A549 (cell line): ENCODE measurements at regions not wholly inside any gene's neighbourhood (a gene's known extent, or its start where the extent isn't known, plus 50 kb on each side); places are given as distances from the start of the nearest gene placed in this dataset.

Experiments
- CBX8 ChIP-seq: fragments of 200-600 bp; sonication (generic); IDR thresholded peaks from 2 replicates; pipeline ENCODE4 v1.6.1; 2016
- CHD2 ChIP-seq: fragments of 150-350 bp; IDR thresholded peaks from 2 replicates; pipeline ENCODE4 v1.6.1; 2014; ENCODE audit warnings: low read length; ENCODE audit not compliant: partially characterized antibody
- JUNB ChIP-seq: fragments of >200 bp; sonication (Bioruptor Twin); formaldehyde crosslinking; IDR thresholded peaks from 2 replicates; pipeline ENCODE4 v1.6.1; 2016
- KDM5A ChIP-seq: fragments of 200-600 bp; sonication (generic); IDR thresholded peaks from 2 replicates; pipeline ENCODE4 v1.6.1; 2016; ENCODE audit warnings: antibody characterized with exemption, mild to moderate bottlenecking
- MYC ChIP-seq: IDR thresholded peaks from 2 replicates; pipeline ENCODE4 v1.6.1; 2012; ENCODE audit warnings: mild to moderate bottlenecking, inconsistent platforms, low read length, improper control_type of control experiment, borderline replicate concordance
- NFE2L2 ChIP-seq: fragments of 150-350 bp; conservative IDR thresholded peaks from 2 replicates; pipeline ENCODE4 v1.6.1; 2014; ENCODE audit warnings: low read length
- PHF8 ChIP-seq: fragments of 200-600 bp; sonication (generic); IDR thresholded peaks from 2 replicates; pipeline ENCODE4 v1.6.1; 2016; ENCODE audit warnings: low read depth, mild to moderate bottlenecking, antibody characterized with exemption, moderate library complexity, borderline replicate concordance
- RAD21 ChIP-seq, 2 experiments: fragments of >200 bp in 1 of 2; sonication (Bioruptor Twin) in 1 of 2; formaldehyde crosslinking in 1 of 2; IDR thresholded peaks in 1 of 2; conservative IDR thresholded peaks in 1 of 2; 2 replicates in 1 of 2; 3 replicates in 1 of 2; pipeline ENCODE4 v1.6.1; 2012 to 2018; ENCODE audit warnings: inconsistent platforms in 1 of 2
- RCOR1 ChIP-seq: fragments of 150-350 bp; IDR thresholded peaks from 2 replicates; pipeline ENCODE4 v1.6.1; 2014; ENCODE audit warnings: antibody characterized with exemption, low read length, low read depth
- REST ChIP-seq: fragments of 200-600 bp; sonication (generic); IDR thresholded peaks from 2 replicates; pipeline ENCODE4 v1.6.1; 2016; ENCODE audit warnings: antibody characterized with exemption, mild to moderate bottlenecking, moderate library complexity
- SMC3 ChIP-seq: fragments of >200 bp; sonication (Bioruptor Twin); formaldehyde crosslinking; IDR thresholded peaks from 3 replicates; pipeline ENCODE4 v1.6.1; 2018; ENCODE audit warnings: inconsistent platforms
- ZFP36 ChIP-seq: fragments of 450-650 bp; IDR thresholded peaks from 2 replicates; pipeline ENCODE4 v1.6.1; 2014; ENCODE audit warnings: borderline replicate concordance; ENCODE audit not compliant: partially characterized antibody
- TF ChIP-seq, protein P1 (sequence below): fragments of >200 bp; sonication (Bioruptor Twin); formaldehyde crosslinking; IDR thresholded peaks from 3 replicates; pipeline ENCODE4 v1.5.1; 2016

DNA sequence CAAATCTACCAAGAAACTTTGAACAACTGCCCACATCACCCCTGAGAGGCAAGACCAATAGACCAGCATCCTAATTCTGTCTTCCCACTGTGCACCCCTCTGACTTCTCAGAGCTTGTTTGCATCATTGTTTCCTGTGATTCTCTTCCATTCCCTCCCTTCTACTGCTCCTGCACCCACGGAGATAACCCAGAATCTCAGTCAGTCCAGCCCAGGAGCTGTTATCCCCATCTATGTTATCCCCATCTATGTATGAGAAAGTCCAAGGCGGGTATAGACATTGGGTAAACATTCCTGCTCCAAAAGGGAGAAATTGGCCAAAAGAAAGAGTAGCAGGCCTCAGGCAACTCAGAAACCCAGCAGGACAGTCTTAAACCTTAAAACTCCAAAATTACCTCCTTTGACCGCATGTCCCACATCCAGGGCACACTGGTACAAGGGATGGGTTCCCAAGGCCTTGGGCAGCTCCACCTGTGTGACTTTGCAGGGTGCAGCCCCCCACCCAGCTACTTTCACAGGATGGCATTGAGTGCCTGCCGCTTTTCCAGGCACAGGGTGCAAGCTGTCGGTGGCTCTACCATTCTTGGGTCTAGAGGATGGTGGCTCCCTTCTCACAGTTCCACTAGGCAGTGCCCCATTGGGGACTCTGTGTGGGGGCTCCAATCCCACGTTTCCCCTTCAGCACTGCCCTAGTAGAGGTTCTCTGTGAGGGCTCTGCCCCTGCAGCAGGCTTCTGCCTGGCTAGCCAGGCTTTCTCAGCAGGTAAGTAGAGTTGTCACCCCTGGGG, 414.8 kb downstream of the NPHP4 start:
- TF ChIP-seq CBX8 = no peak
- TF ChIP-seq SMC3 = no peak
- no peak for TF ChIP-seq RCOR1
- no peak for TF ChIP-seq MYC
- TF ChIP-seq ZFP36 = no peak
- TF ChIP-seq, protein P1, sequence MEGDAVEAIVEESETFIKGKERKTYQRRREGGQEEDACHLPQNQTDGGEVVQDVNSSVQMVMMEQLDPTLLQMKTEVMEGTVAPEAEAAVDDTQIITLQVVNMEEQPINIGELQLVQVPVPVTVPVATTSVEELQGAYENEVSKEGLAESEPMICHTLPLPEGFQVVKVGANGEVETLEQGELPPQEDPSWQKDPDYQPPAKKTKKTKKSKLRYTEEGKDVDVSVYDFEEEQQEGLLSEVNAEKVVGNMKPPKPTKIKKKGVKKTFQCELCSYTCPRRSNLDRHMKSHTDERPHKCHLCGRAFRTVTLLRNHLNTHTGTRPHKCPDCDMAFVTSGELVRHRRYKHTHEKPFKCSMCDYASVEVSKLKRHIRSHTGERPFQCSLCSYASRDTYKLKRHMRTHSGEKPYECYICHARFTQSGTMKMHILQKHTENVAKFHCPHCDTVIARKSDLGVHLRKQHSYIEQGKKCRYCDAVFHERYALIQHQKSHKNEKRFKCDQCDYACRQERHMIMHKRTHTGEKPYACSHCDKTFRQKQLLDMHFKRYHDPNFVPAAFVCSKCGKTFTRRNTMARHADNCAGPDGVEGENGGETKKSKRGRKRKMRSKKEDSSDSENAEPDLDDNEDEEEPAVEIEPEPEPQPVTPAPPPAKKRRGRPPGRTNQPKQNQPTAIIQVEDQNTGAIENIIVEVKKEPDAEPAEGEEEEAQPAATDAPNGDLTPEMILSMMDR = no peak
- TF ChIP-seq KDM5A = no peak
- no peak for TF ChIP-seq NFE2L2
- TF ChIP-seq CHD2 = no peak
- no peak for TF ChIP-seq REST
- TF ChIP-seq PHF8 = no peak
- TF ChIP-seq RAD21 (conservative IDR thresholded peaks at IDR 0.05 in 1 of 2, IDR thresholded peaks at IDR 0.05 in 1 of 2) = no peak
- no peak for TF ChIP-seq JUNB
